GM18861 (cell line): ENCODE measurements at regions not wholly inside any gene's neighbourhood (a gene's known extent, or its start where the extent isn't known, plus 50 kb on each side); places are given as distances from the start of the nearest gene placed in this dataset.

Experiments
- ATAC-seq: cut with Tn5 transposase; IDR thresholded peaks from one replicate; pipeline ENCODE4 v1.9.1; 2021; ENCODE audit not compliant: unreplicated experiment

- ATAC-seq = no peak
Measured at GRCh38 chr2:219692521-219692920, 65.1 kb downstream of the SLC4A3 start.

GRCh38 chr2:219695145-219695709 is 67.8 kb downstream of the SLC4A3 start:
- ATAC-seq = no peak

GRCh38 chr2:219697811-219698747 is 70.6 kb downstream of the SLC4A3 start:
- no peak for ATAC-seq

GRCh38 chr2:219698748-219699439 is 71.5 kb downstream of the SLC4A3 start:
- ATAC-seq = no peak

GRCh38 chr2:219699440-219699821 is 72.0 kb downstream of the SLC4A3 start:
- ATAC-seq = no peak

- no peak for ATAC-seq
Measured at GRCh38 chr2:219701847-219702634, 74.6 kb downstream of the SLC4A3 start.

GRCh38 chr2:219702796-219703545 is 75.5 kb downstream of the SLC4A3 start:
- ATAC-seq = no peak

- ATAC-seq = no peak
Measured at GRCh38 chr2:219704878-219705277, 77.4 kb downstream of the SLC4A3 start.

GRCh38 chr2:219706823-219707281 is 79.4 kb downstream of the SLC4A3 start:
- ATAC-seq = no peak

- ATAC-seq = no peak
Measured at GRCh38 chr2:219707496-219708285, 80.3 kb downstream of the SLC4A3 start.

GRCh38 chr2:219709331-219709761 is 81.9 kb downstream of the SLC4A3 start:
- no peak for ATAC-seq

- no peak for ATAC-seq
Measured at GRCh38 chr2:219713110-219713509, 85.7 kb downstream of the SLC4A3 start.

- no peak for ATAC-seq
Measured at GRCh38 chr2:219714681-219715400, 87.4 kb downstream of the SLC4A3 start.

- ATAC-seq = no peak
Measured at GRCh38 chr2:219718066-219718465, 90.6 kb downstream of the SLC4A3 start.

- ATAC-seq = no peak
Measured at GRCh38 chr2:219719521-219719920, 92.1 kb downstream of the SLC4A3 start.

GRCh38 chr2:219720956-219721355 is 93.5 kb downstream of the SLC4A3 start:
- no peak for ATAC-seq

GRCh38 chr2:219722276-219722879 is 94.9 kb downstream of the SLC4A3 start:
- ATAC-seq = no peak

GRCh38 chr2:219723311-219723710 is 95.9 kb downstream of the SLC4A3 start:
- no peak for ATAC-seq
